ENCODE measurements at regions not wholly inside any gene's neighbourhood (a gene's known extent, or its start where the extent isn't known, plus 50 kb on each side); places are given as distances from the start of the nearest gene placed in this dataset.
"Not testable (repeated sequence)": the region's sequence is repeated elsewhere in the genome, so short reads cannot be mapped to it uniquely, and the experiment has no call there.

- H3K4me1 ChIP-seq (replicated peaks in 1 of 4; ENCODE audit: control insufficient read depth in 3 of 4, insufficient read depth in 4 of 4, low read length in 3 of 4); H3K4ac ChIP-seq (replicated peaks; ENCODE audit: insufficient read length, low read depth, low read length); H2BK15ac ChIP-seq (ENCODE audit: low read length); H3K79me1 ChIP-seq (ENCODE audit: low read depth, low read length); POLR2A ChIA-PET (ENCODE audit: partially characterized antibody); H4K8ac ChIP-seq (ENCODE audit: extremely low read depth, insufficient read depth, low read length); H3K4me2 ChIP-seq (ENCODE audit: insufficient read depth in 1 of 2, low read depth in 2 of 2, low read length in 2 of 2); H3K36me3 ChIP-seq (ENCODE audit: control insufficient read depth in 2 of 4, insufficient read depth in 4 of 4, low read length in 3 of 4); DNase-seq (ENCODE audit: low read depth in 1 of 2, low spot score in 2 of 2); H4K91ac ChIP-seq (replicated peaks; ENCODE audit: insufficient read length, low read length); H2AK5ac ChIP-seq (ENCODE audit: low read depth, low read length); H3K18ac ChIP-seq (ENCODE audit: extremely low read depth, low read length); H2AFZ ChIP-seq (ENCODE audit: low read length); H3K23ac ChIP-seq (ENCODE audit: insufficient read length); H2BK5ac ChIP-seq (ENCODE audit: low read depth, low read length); H3K27me3 ChIP-seq (replicated peaks in 1 of 4; ENCODE audit: control insufficient read depth in 3 of 4, extremely low read depth in 1 of 4, insufficient read depth in 3 of 4, low read length in 3 of 4); H4K20me1 ChIP-seq (replicated peaks in 1 of 2; ENCODE audit: control insufficient read depth in 1 of 2, insufficient read depth in 2 of 2, low read length in 2 of 2); H3K14ac ChIP-seq (ENCODE audit: insufficient read length); H3K27ac ChIP-seq (ENCODE audit: low read depth, low read length); CTCF ChIA-PET (ENCODE audit: partially characterized antibody); H3K23me2 ChIP-seq (ENCODE audit: low read depth, low read length); H2BK12ac ChIP-seq (ENCODE audit: low read depth, low read length); H3K56ac ChIP-seq (replicated peaks; ENCODE audit: insufficient read length, low read depth, low read length); H4K5ac ChIP-seq (ENCODE audit: insufficient read length, low read depth, low read length); FAIRE-seq; H3K9ac ChIP-seq (replicated peaks in 1 of 4; ENCODE audit: extremely low read depth in 1 of 4, low read depth in 3 of 4, low read length in 3 of 4); H3K79me2 ChIP-seq (ENCODE audit: control insufficient read depth in 1 of 2, insufficient read depth in 2 of 2, low read length in 2 of 2); H2BK20ac ChIP-seq (ENCODE audit: low read length); H3K4me3 ChIP-seq (ENCODE audit: extremely low read depth in 1 of 4, insufficient read depth in 2 of 4, low read depth in 3 of 4, low read length in 4 of 4); H3K9me3 ChIP-seq (ENCODE audit: insufficient read depth in 2 of 2, low read depth in 1 of 2, low read length in 1 of 2); H2BK120ac ChIP-seq (replicated peaks; ENCODE audit: low read depth, low read length): not testable (repeated sequence)
- WGBS, 2 experiments (ENCODE audit: extremely low coverage in 1 of 2, insufficient coverage in 1 of 2, insufficient read length in 1 of 2, insufficient replicate concordance in 2 of 2, low coverage in 1 of 2, low lambda C conversion rate in 2 of 2, missing lambda C conversion rate in 1 of 2) = 73% methylated on average over 2 of the region's 2 CpGs; no CpG with 5 or more reads in 1 of the 2 experiments
These were observed 781.7 kb downstream of the SPATA31A6 start for GRCh38 chr9:42965155-42965554.

GRCh38 chr9:42971872-42972271 lies 788.4 kb downstream of the SPATA31A6 start:
- H3K4me1 ChIP-seq (replicated peaks in 1 of 4; ENCODE audit: control insufficient read depth in 3 of 4, insufficient read depth in 4 of 4, low read length in 3 of 4); H4K20me1 ChIP-seq (replicated peaks in 1 of 2; ENCODE audit: control insufficient read depth in 1 of 2, insufficient read depth in 2 of 2, low read length in 2 of 2); H2BK120ac ChIP-seq (replicated peaks; ENCODE audit: low read depth, low read length); H2BK5ac ChIP-seq (ENCODE audit: low read depth, low read length); H4K5ac ChIP-seq (ENCODE audit: insufficient read length, low read depth, low read length); H2AFZ ChIP-seq (ENCODE audit: low read length); H2AK5ac ChIP-seq (ENCODE audit: low read depth, low read length); H3K4me3 ChIP-seq (ENCODE audit: extremely low read depth in 1 of 4, insufficient read depth in 2 of 4, low read depth in 3 of 4, low read length in 4 of 4); H3K56ac ChIP-seq (replicated peaks; ENCODE audit: insufficient read length, low read depth, low read length); H4K91ac ChIP-seq (replicated peaks; ENCODE audit: insufficient read length, low read length); H3K27me3 ChIP-seq (replicated peaks in 1 of 4; ENCODE audit: control insufficient read depth in 3 of 4, extremely low read depth in 1 of 4, insufficient read depth in 3 of 4, low read length in 3 of 4); H4K8ac ChIP-seq (ENCODE audit: extremely low read depth, insufficient read depth, low read length); CTCF ChIA-PET (ENCODE audit: partially characterized antibody); H3K27ac ChIP-seq (ENCODE audit: low read depth, low read length); H3K23ac ChIP-seq (ENCODE audit: insufficient read length); H3K4ac ChIP-seq (replicated peaks; ENCODE audit: insufficient read length, low read depth, low read length); H3K36me3 ChIP-seq (ENCODE audit: control insufficient read depth in 2 of 4, insufficient read depth in 4 of 4, low read length in 3 of 4); H3K18ac ChIP-seq (ENCODE audit: extremely low read depth, low read length); H2BK20ac ChIP-seq (ENCODE audit: low read length); DNase-seq (ENCODE audit: low read depth in 1 of 2, low spot score in 2 of 2); H3K9ac ChIP-seq (replicated peaks in 1 of 4; ENCODE audit: extremely low read depth in 1 of 4, low read depth in 3 of 4, low read length in 3 of 4); H3K79me1 ChIP-seq (ENCODE audit: low read depth, low read length); H2BK12ac ChIP-seq (ENCODE audit: low read depth, low read length); POLR2A ChIA-PET (ENCODE audit: partially characterized antibody); H3K14ac ChIP-seq (ENCODE audit: insufficient read length); H2BK15ac ChIP-seq (ENCODE audit: low read length); FAIRE-seq; H3K4me2 ChIP-seq (ENCODE audit: insufficient read depth in 1 of 2, low read depth in 2 of 2, low read length in 2 of 2); H3K23me2 ChIP-seq (ENCODE audit: low read depth, low read length); H3K79me2 ChIP-seq (ENCODE audit: control insufficient read depth in 1 of 2, insufficient read depth in 2 of 2, low read length in 2 of 2): not testable (repeated sequence)
- peaks cover 0 to 25% of the 10 kb centered on the region in 2 experiments; a peak in 2 of 4 replicates for H3K9me3 ChIP-seq (ENCODE audit: insufficient read depth in 2 of 2, low read depth in 1 of 2, low read length in 1 of 2)
- WGBS, 2 experiments (ENCODE audit: extremely low coverage in 1 of 2, insufficient coverage in 1 of 2, insufficient read length in 1 of 2, insufficient replicate concordance in 2 of 2, low coverage in 1 of 2, low lambda C conversion rate in 2 of 2, missing lambda C conversion rate in 1 of 2) = 100% methylated on average over 2 of the region's 10 CpGs; no CpG with 5 or more reads in 1 of the 2 experiments
